Liver (tissue), 8 donors: ENCODE measurements at regions not wholly inside any gene's neighbourhood (a gene's known extent, or its start where the extent isn't known, plus 50 kb on each side); places are given as distances from the start of the nearest gene placed in this dataset.

ENCODE experiments used
- DNase-seq: peaks from one replicate; pipeline ENCODE4 v3.0.0-alpha.2; 2017; ENCODE audit warnings: low spot score
- H3K27ac ChIP-seq, 2 donors: one replicate each; pipeline ENCODE4 v1.7.0; 2013; ENCODE audit warnings: inconsistent platforms in 2 of 2, low read length in 2 of 2, control low read depth in 1 of 2, low read depth in 1 of 2, mild to moderate bottlenecking in 1 of 2
- H3K27me3 ChIP-seq, 4 donors: one replicate each; pipeline versions ENCODE4 v1.6.1 to v1.7.0; 2013; ENCODE audit warnings: low read length in 3 of 4, inconsistent platforms in 1 of 4, mild to moderate bottlenecking in 1 of 4, moderate library complexity in 1 of 4; ENCODE audit not compliant: control insufficient read depth in 4 of 4, insufficient read depth in 4 of 4
- H3K36me3 ChIP-seq, 4 donors: one replicate each; pipeline versions ENCODE4 v1.6.1 to v1.7.0; 2013; ENCODE audit warnings: low read length in 3 of 4, mild to moderate bottlenecking in 3 of 4, low read depth in 1 of 4, moderate library complexity in 1 of 4; ENCODE audit not compliant: control insufficient read depth in 4 of 4, insufficient read depth in 3 of 4
- H3K4me1 ChIP-seq, 4 donors: one replicate each; pipeline versions ENCODE4 v1.6.1 to v1.7.0; 2013; ENCODE audit warnings: low read length in 3 of 4, mild to moderate bottlenecking in 3 of 4, moderate library complexity in 1 of 4; ENCODE audit not compliant: control insufficient read depth in 4 of 4, insufficient read depth in 4 of 4
- H3K4me3 ChIP-seq, 3 donors: one replicate each; pipeline versions ENCODE4 v1.6.1 to v1.7.0; 2013; ENCODE audit warnings: low read length in 3 of 3, control low read depth in 1 of 3, low read depth in 1 of 3, mild to moderate bottlenecking in 1 of 3
- H3K9ac ChIP-seq, 2 donors: one replicate each; pipeline ENCODE4 v1.7.0; 2013; ENCODE audit warnings: low read length in 2 of 2, mild to moderate bottlenecking in 2 of 2, moderate library complexity in 2 of 2, control low read depth in 1 of 2, low read depth in 1 of 2
- H3K9me3 ChIP-seq, 4 donors: one replicate each; pipeline versions ENCODE4 v1.6.1 to v1.7.0; 2013; ENCODE audit warnings: low read length in 3 of 4; ENCODE audit not compliant: control insufficient read depth in 4 of 4
- ATF3 ChIP-seq: IDR thresholded peaks from 2 replicates; pipeline ENCODE4 v1.6.1; 2016; ENCODE audit warnings: antibody characterized with exemption
- CTCF ChIP-seq: fragments of 150-350 bp; IDR thresholded peaks from 2 replicates; pipeline ENCODE4 v1.5.1; 2017; ENCODE audit warnings: improper control_type of control experiment, low read depth, low read length; ENCODE audit not compliant: missing input control
- EGR1 ChIP-seq, 2 donors: IDR thresholded peaks; 2 replicates each; pipeline ENCODE4 v1.6.1; 2016 to 2018; ENCODE audit warnings: antibody characterized with exemption in 2 of 2, low read depth in 2 of 2
- FOXA1 ChIP-seq: IDR thresholded peaks from 2 replicates; pipeline ENCODE4 v1.6.1; 2016; ENCODE audit warnings: antibody characterized with exemption
- FOXA2 ChIP-seq: IDR thresholded peaks from 2 replicates; pipeline ENCODE4 v1.6.1; 2016; ENCODE audit warnings: antibody characterized with exemption
- GABPA ChIP-seq, 2 donors: IDR thresholded peaks in 1 of 2; conservative IDR thresholded peaks in 1 of 2; 2 replicates each; pipeline ENCODE4 v1.6.1; 2016; ENCODE audit warnings: antibody characterized with exemption in 2 of 2, mild to moderate bottlenecking in 1 of 2, moderate library complexity in 1 of 2
- HNF4A ChIP-seq, 2 donors: conservative IDR thresholded peaks; 2 replicates each; pipeline ENCODE4 v1.6.1; 2016; ENCODE audit warnings: antibody characterized with exemption in 2 of 2, mild to moderate bottlenecking in 2 of 2
- HNF4G ChIP-seq: IDR thresholded peaks from 2 replicates; pipeline ENCODE4 v1.6.1; 2016; ENCODE audit warnings: antibody characterized with exemption
- JUND ChIP-seq, 2 donors: IDR thresholded peaks; 2 replicates each; pipeline ENCODE4 v1.6.1; 2016; ENCODE audit warnings: antibody characterized with exemption in 2 of 2
- MAX ChIP-seq: IDR thresholded peaks from 2 replicates; pipeline ENCODE4 v1.6.1; 2016; ENCODE audit warnings: antibody characterized with exemption
- NR2F2 ChIP-seq: IDR thresholded peaks from 2 replicates; pipeline ENCODE4 v1.6.1; 2016; ENCODE audit warnings: antibody characterized with exemption
- RAD21 ChIP-seq, 2 donors: IDR thresholded peaks; 2 replicates each; pipeline ENCODE4 v1.6.1; 2016; ENCODE audit warnings: antibody characterized with exemption in 2 of 2, mild to moderate bottlenecking in 2 of 2
- REST ChIP-seq: IDR thresholded peaks from 2 replicates; pipeline ENCODE4 v1.6.1; 2016; ENCODE audit warnings: antibody characterized with exemption, mild to moderate bottlenecking
- SP1 ChIP-seq: IDR thresholded peaks from 2 replicates; pipeline ENCODE4 v1.6.1; 2018; ENCODE audit warnings: antibody characterized with exemption, mild to moderate bottlenecking
- TAF1 ChIP-seq: conservative IDR thresholded peaks from 2 replicates; pipeline ENCODE4 v1.6.1; 2016; ENCODE audit warnings: antibody characterized with exemption, mild to moderate bottlenecking
- YY1 ChIP-seq: IDR thresholded peaks from 2 replicates; pipeline ENCODE4 v1.6.1; 2016; ENCODE audit warnings: antibody characterized with exemption, mild to moderate bottlenecking
- ZBTB33 ChIP-seq: IDR thresholded peaks from 2 replicates; pipeline ENCODE4 v1.6.1; 2016; ENCODE audit warnings: antibody characterized with exemption
- WGBS: extraction: QIAGEN DNeasy Blood & Tissue Kit; methylation state at CpG from one replicate; pipeline ENCODE4 v1.1.7; 2013; 5-methylcytosine and 5-hydroxymethylcytosine counted together
- donor health status: healthy.
- donor health status: healthy.
- donor health status: healthy.
- donor health status: healthy.
- donor health status: healthy.

GRCh38 chr11:109184376-109184775, 237.6 kb upstream of the C11orf87 start:
- Histone ChIP-seq H3K27me3 (no peaks in the 10 kb centered on the region), H3K27ac (no peak overlapping the region), H3K9ac (no peak overlapping the region), H3K36me3 (no peaks in the 10 kb centered on the region), H3K4me3 (no peak overlapping the region), H3K9me3 (peaks cover 0 to 7% (median 0%) of the 10 kb centered on the region in 4 donors), H3K4me1 (no peaks in the 10 kb centered on the region)
- 79% methylated on average over 1 of the region's 1 CpG for WGBS
- TF ChIP-seq HNF4A (conservative IDR thresholded peaks at IDR 0.05) (no peak), HNF4G (no peak), REST (no peak), JUND (IDR thresholded peaks at IDR 0.05) (no peak), YY1 (no peak), MAX (no peak), FOXA1 (no peak), RAD21 (IDR thresholded peaks at IDR 0.05) (no peak), NR2F2 (no peak), EGR1 (IDR thresholded peaks at IDR 0.05; ENCODE audit: low read depth in 2 of 2) (no peak), ATF3 (no peak), TAF1 (no peak), ZBTB33 (no peak), CTCF (no peak), SP1 (no peak)
- no peak for DNase-seq

- Histone ChIP-seq H3K4me1 (no peaks in the 10 kb centered on the region), H3K9ac (no peak overlapping the region), H3K9me3 (no peaks in the 10 kb centered on the region), H3K4me3 (no peak overlapping the region), H3K27ac (no peak overlapping the region), H3K36me3 (no peaks in the 10 kb centered on the region), H3K27me3 (no peaks in the 10 kb centered on the region)
- 78% methylated on average over 6 of the region's 6 CpGs for WGBS
- no peak for DNase-seq
- TF ChIP-seq TAF1: no peak
- TF ChIP-seq FOXA2: no peak
- no peak for TF ChIP-seq REST
- no peak for TF ChIP-seq MAX
- no peak for TF ChIP-seq ZBTB33
- no peak for TF ChIP-seq HNF4G
- no peak for TF ChIP-seq RAD21 (IDR thresholded peaks at IDR 0.05)
- TF ChIP-seq SP1: no peak
- no peak for TF ChIP-seq EGR1 (IDR thresholded peaks at IDR 0.05; ENCODE audit: low read depth in 2 of 2)
- no peak for TF ChIP-seq GABPA (IDR thresholded peaks at IDR 0.05 in 1 of 2, conservative IDR thresholded peaks at IDR 0.05 in 1 of 2)
- no peak for TF ChIP-seq ATF3
- TF ChIP-seq JUND (IDR thresholded peaks at IDR 0.05): no peak
These were observed 229.1 kb upstream of the C11orf87 start for GRCh38 chr11:109192864-109193263.
